Dedifferentiated amniotic fluid mesenchymal stem cell (primary cell): ENCODE measurements at regions not wholly inside any gene's neighbourhood (a gene's known extent, or its start where the extent isn't known, plus 50 kb on each side); places are given as distances from the start of the nearest gene placed in this dataset.
A peak's percentile ranks its signal among the peaks of the same experiment; 100 is the strongest.

Experiments
- DNase-seq: peaks from one replicate; pipeline ENCODE4 v3.0.0-alpha.2; 2016; ENCODE audit errors: extremely low spot score

- peak; percentile 32 for DNase-seq
These were observed 636.6 kb downstream of the MED13L start for GRCh38 chr12:115640929-115641328.

GRCh38 chr12:115639648-115640012 lies 637.9 kb downstream of the MED13L start:
- no peak for DNase-seq

DNA sequence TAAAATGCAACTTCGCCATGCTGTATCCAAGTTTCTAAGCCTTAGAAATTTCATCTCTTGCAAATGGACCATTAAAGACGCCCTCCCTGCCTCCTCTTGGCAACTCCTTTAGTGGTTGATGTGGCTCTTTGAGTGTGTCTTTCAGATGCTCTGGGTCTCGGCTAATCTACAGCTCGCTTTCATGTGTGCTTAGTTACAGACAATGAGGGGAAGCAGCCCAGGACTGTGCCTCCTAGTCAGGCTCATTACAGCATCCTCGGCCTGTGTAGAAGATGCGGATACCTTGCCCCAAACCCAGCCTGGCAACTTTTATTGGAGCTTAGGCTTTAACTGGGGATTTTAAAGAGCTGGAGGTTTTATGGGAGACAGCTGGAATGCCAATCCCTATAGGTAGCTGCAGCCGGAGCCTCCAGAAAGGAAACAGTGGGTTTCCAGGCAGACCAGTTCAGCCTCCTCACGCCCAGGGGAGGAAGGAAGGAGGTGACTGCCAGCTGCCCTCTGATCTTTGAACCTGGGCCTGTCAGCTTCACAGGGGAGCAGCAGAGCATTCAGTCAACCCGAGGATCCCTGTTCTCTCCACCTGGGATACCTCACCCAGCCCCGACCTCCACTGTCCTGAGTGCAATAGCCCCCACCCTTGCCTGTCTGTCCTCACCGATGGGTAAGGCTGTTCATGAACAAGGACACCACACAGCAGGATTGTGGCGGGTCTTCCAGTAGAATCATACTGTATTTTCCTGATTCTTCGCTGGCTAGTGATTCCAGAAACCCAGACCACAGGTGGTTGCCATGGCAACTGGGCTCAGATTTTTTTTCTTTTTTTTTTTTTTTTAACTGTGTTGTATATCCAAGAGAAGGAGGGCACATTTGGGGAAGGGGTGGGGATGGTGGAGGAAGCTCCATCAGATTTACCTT lies 638.5 kb downstream of the MED13L start:
- DNase-seq, result no peak

GRCh38 chr12:115636546-115636945 lies 640.9 kb downstream of the MED13L start:
- no peak for DNase-seq

GRCh38 chr12:115632308-115632707 lies 645.2 kb downstream of the MED13L start:
- DNase-seq, result no peak

GRCh38 chr12:115630136-115630535 lies 647.4 kb downstream of the MED13L start:
- no peak for DNase-seq

DNA sequence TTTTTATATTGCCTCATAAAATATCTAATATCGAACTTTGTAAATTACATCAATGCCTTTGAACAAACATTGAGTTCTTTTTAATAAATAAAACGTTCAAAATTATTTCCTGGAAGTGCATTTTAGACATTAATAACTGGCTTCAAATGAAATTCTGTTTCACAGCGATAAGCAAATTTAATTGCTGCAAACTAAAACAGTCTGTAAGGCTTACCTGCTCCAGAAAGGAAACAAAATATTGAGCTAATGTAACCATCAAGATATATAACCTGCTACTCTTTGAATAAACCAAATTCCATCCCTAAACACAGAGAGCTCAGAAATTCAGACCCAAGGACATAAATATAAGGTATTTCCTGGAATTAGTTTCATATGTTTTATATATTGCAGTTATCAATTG lies 651.3 kb downstream of the MED13L start:
- DNase-seq, result no peak

GRCh38 chr12:115623764-115624334 lies 653.6 kb downstream of the MED13L start:
- no peak for DNase-seq

- no peak for DNase-seq
These were observed 654.2 kb downstream of the MED13L start for GRCh38 chr12:115623275-115623674.

DNA sequence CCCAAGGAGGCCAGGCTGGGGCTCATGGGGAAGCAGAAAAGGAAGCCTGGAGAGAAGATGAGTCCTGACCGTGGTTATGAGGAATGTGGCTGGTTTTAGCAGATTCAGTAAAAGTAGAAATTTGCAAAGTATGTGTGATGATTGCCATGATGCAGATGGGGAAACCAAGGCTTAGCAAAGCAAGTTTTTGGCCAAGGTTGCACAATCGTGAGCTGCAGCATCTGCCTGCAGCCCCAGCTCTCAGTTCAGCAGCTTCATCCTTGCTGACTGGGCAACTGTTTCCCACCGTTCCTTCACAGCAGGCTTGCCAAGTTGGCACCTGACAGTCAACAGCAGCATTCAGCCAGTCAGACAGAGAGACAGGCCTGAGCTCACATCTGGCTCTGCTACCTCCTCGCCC lies 656.7 kb downstream of the MED13L start:
- DNase-seq, result no peak

DNA sequence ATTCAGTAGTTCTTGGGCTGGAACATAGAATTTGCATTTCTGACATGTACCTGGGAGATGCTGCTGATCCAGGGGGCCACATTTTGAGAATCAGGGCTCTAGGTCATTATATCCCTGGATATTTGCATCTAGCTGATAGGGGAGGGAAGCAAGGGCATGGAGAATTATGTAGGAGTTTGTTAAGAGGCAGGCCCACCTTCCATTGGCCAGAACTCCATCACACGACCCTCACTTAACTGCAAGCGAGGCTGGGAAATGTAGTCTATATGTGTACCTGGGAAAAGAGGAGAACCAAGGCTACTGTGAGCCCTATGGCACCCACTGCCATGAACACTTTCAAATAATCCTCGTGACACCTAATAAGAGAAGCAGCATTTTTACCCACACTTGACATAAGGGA lies 657.6 kb downstream of the MED13L start:
- no peak for DNase-seq

- DNase-seq, result no peak
These were observed 658.4 kb downstream of the MED13L start for GRCh38 chr12:115619061-115619460.

DNA sequence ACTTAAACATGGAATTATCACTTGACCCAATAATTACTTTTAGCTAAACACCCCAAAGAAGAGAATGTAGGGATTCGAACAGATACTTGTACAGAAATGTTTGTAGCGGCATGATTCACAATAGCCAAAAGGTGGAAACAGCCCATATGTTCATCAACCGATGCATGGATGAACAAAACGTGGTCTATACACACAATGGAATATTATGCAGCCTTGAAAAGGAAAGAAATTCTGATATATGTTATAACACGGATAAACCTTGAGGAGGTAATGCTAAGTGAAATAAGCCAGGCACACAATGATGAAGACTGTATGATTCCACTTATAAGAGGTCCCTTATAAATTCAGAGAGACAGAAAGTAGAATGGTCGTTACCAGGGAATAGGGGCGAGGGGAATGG lies 659.4 kb downstream of the MED13L start:
- DNase-seq, result no peak

- no peak for DNase-seq
These were observed 660.1 kb downstream of the MED13L start for GRCh38 chr12:115617391-115617790.

DNA sequence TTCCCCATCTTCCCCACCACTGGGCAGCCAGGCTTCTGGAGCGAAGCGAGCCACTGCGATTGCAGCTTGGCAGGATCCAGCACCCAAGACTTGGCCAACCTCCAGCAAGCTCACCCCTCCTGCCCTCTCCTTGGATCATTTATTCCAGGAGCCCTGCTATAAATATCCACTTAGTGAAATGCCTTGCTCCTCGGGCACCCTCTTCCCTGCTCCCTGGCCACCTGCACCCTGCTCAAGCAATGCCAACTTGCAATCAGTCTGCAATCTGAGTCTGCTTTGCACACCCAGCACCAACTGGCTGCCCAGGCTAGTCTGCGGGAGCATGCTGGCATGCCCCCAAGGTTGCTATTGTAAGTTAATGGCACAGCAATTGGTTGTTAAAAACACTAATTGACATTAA lies 666.0 kb downstream of the MED13L start:
- DNase-seq, result no peak

GRCh38 chr12:115609347-115609746 lies 668.1 kb downstream of the MED13L start:
- DNase-seq, result no peak

DNA sequence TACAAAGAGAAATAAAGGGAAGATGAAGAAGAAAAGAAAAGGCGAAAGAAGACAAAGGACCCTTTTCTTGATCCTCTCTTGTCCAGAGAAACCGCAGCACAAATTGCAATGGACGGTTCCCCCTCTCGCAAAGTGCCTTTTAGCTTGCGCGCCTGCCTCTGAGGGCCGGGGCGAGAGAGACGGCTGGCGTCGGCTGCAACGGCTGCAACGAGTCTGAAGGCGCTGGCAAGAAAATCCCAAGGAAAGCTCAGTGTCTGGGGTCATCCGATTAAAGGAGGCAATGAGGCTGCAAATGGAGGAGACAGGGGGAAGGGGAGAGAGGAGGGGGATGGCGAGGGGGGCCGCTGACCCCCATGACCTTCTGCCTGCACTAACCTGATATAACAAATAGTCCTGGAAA lies 671.5 kb downstream of the MED13L start:
- DNase-seq, result no peak

DNA sequence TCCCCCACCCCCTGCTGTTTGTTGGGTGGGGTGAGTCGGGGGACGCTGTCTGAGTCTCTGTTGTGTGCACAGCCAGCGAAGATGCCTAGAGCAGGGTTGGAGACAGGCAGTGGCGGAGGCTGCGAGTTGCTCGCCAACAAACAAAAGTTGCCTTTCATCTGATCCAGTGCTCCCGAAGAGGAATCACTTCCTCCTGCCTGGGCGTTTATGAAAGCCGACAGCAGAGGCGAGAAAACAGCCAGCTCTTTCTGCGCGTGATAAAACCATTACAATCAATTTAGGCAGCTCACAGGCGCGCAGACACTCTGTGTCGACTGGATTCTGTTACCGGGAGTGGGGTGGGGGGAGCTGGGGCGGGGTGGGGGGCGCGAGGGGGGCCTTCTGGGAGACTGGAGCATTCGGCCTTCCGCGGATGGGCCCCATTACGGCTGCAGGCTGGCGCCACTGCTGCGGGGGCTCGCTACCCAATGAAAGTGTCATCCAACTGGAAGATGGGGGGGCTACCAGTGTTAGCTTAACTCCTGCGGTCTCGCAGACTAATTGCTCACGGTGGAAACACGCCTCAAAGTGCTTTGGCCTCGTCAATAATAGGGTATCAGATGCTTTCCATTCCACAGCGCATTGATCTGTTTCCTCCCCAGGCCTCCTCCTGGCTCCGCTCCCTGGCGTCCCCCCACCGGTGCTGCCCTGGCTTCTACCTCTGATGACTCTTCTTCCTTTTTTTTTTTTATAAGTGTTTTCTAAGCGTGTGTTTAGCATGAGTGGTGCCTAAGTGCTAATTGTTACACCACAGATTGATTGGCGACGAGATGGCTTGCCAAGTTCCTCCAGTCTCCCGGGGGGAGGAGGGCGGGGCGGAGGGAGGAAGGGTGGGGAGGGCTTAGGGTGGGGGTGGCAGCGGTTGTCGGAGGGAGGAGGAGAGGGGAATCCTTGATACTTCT lies 678.4 kb downstream of the MED13L start:
- DNase-seq, result no peak

GRCh38 chr12:115597157-115597712 lies 680.3 kb downstream of the MED13L start:
- no peak for DNase-seq

GRCh38 chr12:115588131-115588530 lies 689.4 kb downstream of the MED13L start:
- DNase-seq, result no peak

- no peak for DNase-seq
These were observed 693.3 kb downstream of the MED13L start for GRCh38 chr12:115584156-115584555.

- DNase-seq, result no peak
These were observed 693.9 kb downstream of the MED13L start for GRCh38 chr12:115583591-115583990.
